LNCaP clone FGC (cell line): ENCODE measurements at regions not wholly inside any gene's neighbourhood (a gene's known extent, or its start where the extent isn't known, plus 50 kb on each side); places are given as distances from the start of the nearest gene placed in this dataset.

Source experiments
- DNase-seq: peaks from one replicate; pipeline ENCODE4 v3.0.0-alpha.2; 2011; ENCODE audit warnings: low read depth
- H3K4me3 ChIP-seq: 2 replicates; pipeline ENCODE4 v1.5.1; 2011; ENCODE audit warnings: mild to moderate bottlenecking, low read depth, low read length, control low read depth
- CTCF ChIP-seq: IDR thresholded peaks from 2 replicates; pipeline ENCODE4 v1.5.1; 2012; ENCODE audit warnings: mild to moderate bottlenecking; ENCODE audit not compliant: control insufficient read depth, insufficient read depth; ENCODE audit errors: extremely low read depth

GRCh38 chr22:44410451-44410991, 87.5 kb downstream of the RTL6 start:
- TF ChIP-seq CTCF, result no peak
- H3K4me3 ChIP-seq, result no peak overlapping the region
- no peak for DNase-seq

GRCh38 chr22:44409974-44410316, 88.1 kb downstream of the RTL6 start:
- no peak for TF ChIP-seq CTCF
- H3K4me3 ChIP-seq, result no peak overlapping the region
- DNase-seq, result no peak

DNA sequence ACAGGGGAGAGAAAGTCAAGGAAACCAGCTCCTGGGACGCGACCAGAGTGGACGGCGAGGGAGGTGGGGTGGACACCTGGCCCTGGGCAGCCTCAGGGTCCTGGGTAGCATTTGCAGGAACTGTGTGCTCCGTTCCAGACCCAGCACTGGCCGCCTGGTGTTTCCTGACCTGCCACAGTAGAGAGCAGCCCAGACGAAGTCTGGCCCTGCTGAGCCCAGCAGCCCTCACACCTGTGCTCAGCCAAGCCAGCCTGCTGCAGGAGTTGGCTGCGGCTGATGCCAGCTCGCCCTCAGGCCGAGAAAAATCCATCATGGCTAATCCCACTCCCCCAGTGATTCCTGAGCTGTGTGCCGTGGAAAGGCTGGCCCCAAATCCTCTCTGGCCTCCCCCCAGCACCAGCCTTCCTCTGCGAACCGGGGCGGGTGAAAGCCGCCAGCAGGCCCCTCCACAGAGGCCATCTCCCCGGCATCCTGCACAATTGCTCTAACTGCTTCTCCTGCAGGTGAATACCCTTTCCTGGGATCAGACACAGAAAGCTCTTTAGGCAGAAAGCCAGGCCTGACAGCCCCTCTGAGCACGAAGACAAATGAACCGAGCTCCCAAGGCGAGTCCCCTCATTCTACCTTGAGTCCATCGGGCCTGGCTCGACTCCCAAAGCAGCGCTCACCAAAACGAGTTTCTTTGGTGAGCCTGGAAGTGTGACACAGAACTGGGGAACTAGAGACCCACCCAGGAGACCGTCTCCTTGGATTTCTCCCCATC, 88.6 kb downstream of the RTL6 start:
- H3K4me3 ChIP-seq, result no peak overlapping the region
- no peak for TF ChIP-seq CTCF
- no peak for DNase-seq

DNA sequence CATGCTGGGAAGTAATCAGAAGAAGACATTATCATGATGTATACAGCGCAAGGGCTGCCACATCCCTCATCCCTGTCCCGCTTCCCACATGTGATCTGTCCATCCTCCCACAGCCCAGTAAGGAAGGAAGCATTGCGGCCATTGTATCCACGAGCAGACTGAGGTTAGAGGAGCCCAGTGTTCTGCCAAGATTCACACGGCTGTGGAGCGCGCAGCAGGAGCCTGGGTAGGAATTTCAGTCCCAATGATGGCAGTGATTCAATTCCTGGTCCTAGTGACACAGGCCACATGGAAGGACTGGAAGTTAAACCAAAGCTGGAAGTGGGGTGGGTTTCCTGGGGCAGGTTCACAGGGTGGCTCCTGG, 89.2 kb downstream of the RTL6 start:
- H3K4me3 ChIP-seq, result no peak overlapping the region
- DNase-seq, result no peak
- no peak for TF ChIP-seq CTCF

GRCh38 chr22:44407987-44408828, 89.8 kb downstream of the RTL6 start:
- H3K4me3 ChIP-seq, result no peak overlapping the region
- no peak for TF ChIP-seq CTCF
- DNase-seq, result peak; percentile 13

GRCh38 chr22:44407171-44407986, 90.7 kb downstream of the RTL6 start:
- no peak for DNase-seq

More at GRCh38 chr22:44407171-44407986, 90.7 kb downstream of the RTL6 start:
- H3K4me3 ChIP-seq, result no peak overlapping the region
- TF ChIP-seq CTCF, result no peak
